CD4-positive, alpha-beta T cell treated with Interleukin-15 for 4 hours (primary cell): ENCODE measurements at regions not wholly inside any gene's neighbourhood (a gene's known extent, or its start where the extent isn't known, plus 50 kb on each side); places are given as distances from the start of the nearest gene placed in this dataset.

Experiments
- DNase-seq: peaks from one replicate; pipeline ENCODE4 v3.0.0-alpha.2; 2020; ENCODE audit warnings: low spot score

DNA sequence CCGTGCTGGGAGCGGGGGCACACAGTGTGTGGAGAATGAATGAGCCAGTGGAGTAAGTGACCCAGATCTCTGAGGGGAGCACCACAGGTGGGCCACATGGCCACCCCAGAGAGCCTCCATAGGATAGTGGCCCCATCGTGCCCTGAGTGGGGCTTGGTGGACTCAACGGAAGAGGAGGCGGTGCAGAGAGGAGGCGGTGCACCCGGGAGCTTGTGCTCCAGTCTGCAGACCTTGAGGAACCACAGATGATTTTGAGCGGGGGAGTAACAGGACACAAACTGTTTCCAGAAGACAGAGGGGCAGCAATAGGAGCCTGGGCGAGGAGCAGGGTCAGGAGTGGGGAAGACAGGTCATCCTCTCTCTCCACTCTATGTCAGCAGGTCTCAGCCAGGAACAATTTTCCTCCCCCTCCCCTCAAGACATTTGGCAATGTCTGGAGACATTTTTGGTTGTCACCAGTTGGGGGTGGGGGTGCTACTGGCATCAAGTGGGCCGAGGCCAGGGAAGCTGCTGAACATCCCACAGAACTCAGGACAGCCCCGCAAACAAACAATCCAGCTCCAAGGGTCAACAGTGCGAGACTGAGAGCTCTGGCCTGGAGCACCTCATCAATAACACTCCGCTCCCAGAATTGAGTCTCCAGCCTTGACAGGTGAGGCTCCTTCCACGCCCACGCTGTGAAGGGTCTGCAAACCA, 182.2 kb downstream of the USP12 start:
- no peak for DNase-seq

GRCh38 chr13:26988059-26988769, 183.4 kb downstream of the USP12 start:
- DNase-seq, result no peak

- DNase-seq, result no peak
These were observed 184.1 kb downstream of the USP12 start for GRCh38 chr13:26987486-26988013.

GRCh38 chr13:26985285-26985878, 186.2 kb downstream of the USP12 start:
- DNase-seq, result peak; percentile 80

DNA sequence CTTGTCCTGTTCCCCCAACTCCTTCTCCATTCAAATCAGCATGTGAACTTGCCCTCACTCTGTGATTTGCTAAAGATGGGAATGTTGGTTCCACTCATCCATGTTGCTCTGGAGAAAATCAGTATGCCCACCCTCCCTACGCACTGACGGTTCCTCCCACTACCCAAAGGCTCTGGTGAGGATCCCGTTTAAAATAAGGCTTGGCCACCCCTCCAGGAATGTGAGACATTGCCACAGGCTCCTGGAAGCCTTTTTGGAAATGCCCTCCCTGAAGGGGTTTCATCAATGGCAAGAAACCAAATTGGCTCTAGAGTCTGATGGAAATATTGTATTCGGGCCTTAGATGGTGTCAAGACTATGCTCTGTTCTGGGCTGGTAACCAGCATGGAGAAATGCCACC, 187.3 kb downstream of the USP12 start:
- no peak for DNase-seq

- DNase-seq, result no peak
These were observed 187.9 kb downstream of the USP12 start for GRCh38 chr13:26983543-26984320.

- no peak for DNase-seq
These were observed 191.2 kb downstream of the USP12 start for GRCh38 chr13:26980099-26981031.

- no peak for DNase-seq
These were observed 192.3 kb downstream of the USP12 start for GRCh38 chr13:26979334-26979733.

- no peak for DNase-seq
These were observed 193.3 kb downstream of the USP12 start for GRCh38 chr13:26978081-26978860.

DNA sequence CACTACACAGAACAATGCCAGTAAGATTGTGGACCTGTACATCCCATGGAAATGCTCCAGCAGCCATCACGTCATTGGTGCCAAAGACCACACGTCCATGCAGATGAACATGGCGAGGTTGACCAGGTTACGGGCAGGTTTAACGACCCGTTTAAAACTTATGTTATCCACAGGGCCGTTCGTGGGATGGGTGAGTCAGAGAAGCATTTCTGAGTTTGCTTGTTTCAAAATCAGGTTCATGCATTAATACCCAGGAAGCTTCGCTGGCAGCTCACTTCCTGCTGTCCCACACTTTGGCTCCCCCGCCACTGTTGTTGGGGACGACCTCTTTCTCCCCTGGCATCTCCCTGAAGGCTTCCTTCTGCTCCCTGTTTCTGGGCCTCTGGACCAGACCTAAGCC, 194.1 kb downstream of the USP12 start:
- DNase-seq, result no peak

DNA sequence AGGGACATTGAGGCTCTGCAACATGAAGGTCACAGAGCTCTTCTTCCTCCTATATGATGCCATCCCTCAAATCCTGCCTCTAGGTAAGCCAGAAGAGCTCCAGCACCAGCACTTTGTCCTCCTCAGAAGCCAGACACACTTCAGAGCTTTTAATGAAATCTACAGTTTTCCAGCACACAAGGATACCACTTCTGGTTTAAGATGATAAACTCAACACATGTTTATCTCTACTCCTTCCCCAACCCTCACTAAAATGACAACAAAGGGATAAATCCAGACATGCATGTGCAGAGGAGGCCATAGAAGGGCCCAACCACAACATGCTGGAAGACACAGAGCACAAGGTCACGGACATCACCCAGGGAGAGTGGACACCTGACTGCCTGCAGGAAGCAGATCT, 195.3 kb downstream of the USP12 start:
- DNase-seq, result no peak

GRCh38 chr13:26973946-26974345, 197.7 kb downstream of the USP12 start:
- no peak for DNase-seq

GRCh38 chr13:26973295-26973694, 198.3 kb downstream of the USP12 start:
- no peak for DNase-seq

DNA sequence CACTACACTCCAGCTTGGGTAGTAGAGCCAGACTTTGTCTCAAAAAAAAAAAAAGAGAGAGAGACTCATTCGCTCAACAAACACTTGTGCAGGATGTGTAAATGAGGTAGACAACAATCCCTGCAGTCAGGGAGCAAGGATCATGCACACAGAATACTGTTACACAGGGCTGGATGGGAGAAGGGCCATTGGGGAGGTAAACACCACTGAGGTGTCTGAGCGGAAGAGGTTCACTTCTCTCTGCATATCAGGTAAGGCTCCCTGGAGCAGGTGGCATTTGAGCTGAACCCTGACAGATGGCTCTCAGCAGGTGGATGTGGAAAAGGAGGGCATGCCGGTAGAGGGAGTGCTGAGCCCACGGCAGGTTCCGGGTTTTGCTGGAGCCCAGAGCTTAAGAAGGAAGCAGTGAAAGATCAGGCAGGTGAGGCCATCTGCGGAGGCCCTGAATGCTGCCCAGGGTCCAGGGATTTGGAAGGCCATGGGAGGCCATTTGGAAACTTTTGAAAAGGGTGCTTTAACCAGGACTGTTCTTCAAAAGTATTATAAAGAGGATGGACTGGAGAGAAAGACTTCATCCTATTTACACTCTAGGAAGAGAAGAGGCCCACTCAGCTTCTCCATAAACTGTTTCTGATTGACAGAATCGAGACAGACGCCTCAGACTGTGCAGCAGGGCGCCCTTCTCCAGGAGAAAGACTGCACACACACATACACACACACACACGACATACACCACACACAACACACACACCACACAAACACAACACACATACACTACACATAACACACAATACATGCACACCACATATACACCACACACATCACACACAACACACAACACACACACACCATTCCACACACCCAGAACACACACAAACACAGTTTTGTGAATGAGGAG, 199.4 kb downstream of the USP12 start:
- DNase-seq, result no peak

DNA sequence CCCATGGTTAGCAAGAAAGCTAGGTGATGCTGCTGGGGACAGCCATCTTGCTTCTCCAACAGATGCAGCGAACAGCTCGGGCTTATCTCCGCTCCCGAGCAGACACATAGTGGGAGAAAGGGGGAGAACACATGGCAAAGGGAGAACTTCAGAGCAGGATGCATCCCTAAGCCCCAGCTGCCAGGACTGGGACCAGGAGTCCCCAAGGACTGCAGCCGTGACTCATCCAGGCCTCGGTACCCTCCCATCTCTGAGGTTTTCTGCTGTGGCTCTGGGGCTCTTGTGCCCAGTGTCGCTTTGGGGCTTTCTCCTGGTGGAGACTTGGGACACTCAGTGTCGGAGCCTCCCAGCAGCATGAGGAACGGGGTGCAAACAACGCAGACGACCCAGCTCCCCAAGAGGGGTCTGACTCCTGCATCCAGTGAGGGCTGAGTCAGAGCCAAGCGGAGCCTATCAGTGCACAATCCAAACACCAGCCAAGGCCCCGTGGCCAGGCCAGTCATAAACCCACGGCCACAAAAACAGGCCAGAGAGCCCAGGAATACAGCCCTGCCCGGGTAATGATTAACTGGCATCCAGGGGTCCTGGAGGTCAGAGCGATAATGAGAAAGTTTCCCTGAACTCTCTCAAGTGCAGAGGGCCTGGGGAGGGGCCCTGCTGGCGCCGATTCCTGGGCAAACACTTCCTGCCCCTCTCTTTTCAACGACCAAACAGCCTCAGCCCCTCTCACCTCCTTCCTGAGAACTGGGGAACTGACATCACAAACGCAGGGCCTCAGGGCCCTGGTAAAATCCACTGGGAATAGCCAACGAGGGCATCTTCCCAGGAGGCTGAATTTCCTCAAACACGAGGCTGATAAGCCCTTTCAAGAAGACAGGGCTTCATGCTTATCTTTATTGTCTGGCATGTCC, 202.9 kb downstream of the USP12 start:
- no peak for DNase-seq

DNA sequence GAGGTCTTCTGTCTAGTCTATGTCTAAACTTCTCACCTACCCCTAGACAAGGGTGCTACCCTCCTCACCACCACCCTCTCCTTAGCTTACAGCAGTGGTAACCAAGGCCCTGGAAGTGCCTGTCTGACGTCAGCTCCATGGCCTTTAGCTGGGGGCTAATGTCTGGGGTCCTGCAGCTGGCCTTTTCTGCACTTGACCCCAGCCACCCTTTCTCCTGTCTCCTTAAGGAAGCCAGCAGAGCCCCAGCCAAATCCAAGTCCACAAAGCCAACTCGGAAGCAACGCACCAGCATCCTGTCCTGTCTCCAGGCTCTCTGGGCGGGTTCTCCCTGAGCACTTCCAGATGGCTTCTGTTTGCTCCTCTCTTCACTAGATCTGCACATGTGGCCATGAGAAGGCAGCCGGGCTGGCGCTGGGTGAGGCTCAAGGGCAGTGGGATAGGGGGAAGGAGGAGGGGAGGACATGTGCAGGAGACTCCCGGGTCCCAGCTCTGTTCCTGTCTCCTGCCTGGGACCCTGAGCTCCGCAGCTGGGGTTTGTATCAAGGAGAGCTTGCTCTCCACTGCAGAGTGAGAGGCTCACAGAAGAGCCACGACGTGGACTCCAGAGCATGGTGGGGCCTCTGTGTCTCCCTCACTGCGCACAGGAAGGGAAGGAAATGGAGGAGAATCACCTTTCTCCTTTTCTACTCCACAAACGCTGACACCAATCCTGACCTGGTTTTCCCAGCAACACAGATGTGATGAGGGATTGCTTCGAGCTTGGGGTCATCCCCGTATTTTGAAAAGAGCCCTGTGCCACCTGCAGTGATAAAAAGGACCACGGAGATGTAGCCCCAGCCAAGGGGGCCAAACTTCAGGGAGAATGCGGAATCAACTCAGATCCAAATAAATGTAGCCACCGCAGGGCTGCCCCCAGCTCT, 204.2 kb downstream of the USP12 start:
- no peak for DNase-seq

DNA sequence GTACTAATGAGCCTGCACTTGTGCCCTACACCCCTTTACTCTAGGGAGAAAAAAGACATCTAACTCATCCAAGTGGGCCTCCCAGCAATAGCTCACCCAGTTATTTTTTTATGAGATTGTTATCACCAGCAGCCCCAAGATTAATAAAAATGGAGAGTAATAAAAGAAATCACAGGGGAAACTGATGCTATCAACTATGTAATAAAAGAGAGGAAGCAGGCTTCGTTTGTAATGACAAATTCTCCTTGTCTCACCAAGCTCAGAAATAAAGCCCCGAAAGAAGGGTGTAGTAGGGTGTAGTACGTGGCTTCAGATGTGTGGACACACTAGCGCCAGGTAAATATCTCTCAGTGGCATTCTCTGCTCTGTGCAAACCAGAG, 204.9 kb downstream of the USP12 start:
- no peak for DNase-seq
